GM18907 (cell line): ENCODE measurements at regions not wholly inside any gene's neighbourhood (a gene's known extent, or its start where the extent isn't known, plus 50 kb on each side); places are given as distances from the start of the nearest gene placed in this dataset.

ENCODE experiments used
- ATAC-seq: cut with Tn5 transposase; IDR thresholded peaks from one replicate; pipeline ENCODE4 v1.9.1; 2021; ENCODE audit warnings: mild to moderate bottlenecking, moderate library complexity; ENCODE audit not compliant: unreplicated experiment

GRCh38 chr20:40806929-40807820 is 118.1 kb upstream of the MAFB start:
- ATAC-seq = no peak

- ATAC-seq = no peak
These were observed 118.8 kb upstream of the MAFB start for GRCh38 chr20:40807821-40808170.

DNA sequence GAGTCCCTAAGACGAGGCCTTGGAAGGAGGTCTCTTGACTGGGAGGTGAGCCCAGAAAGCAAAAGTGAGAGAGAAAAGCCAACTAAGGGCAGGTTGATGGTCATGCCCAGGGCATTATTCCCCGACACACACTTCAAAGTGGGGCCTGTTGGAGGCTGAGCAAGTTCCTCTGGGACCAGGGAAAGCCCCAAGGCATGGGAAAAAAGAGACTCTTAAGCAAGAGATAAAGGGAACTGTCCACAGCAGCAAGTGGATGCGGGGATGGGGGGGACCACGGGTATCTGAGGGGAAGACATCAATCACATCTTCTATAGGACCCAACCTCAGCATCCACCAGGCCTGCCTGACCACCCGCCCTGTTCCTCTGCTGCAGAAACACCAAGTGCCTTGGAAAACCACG is 119.9 kb upstream of the MAFB start:
- no peak for ATAC-seq

DNA sequence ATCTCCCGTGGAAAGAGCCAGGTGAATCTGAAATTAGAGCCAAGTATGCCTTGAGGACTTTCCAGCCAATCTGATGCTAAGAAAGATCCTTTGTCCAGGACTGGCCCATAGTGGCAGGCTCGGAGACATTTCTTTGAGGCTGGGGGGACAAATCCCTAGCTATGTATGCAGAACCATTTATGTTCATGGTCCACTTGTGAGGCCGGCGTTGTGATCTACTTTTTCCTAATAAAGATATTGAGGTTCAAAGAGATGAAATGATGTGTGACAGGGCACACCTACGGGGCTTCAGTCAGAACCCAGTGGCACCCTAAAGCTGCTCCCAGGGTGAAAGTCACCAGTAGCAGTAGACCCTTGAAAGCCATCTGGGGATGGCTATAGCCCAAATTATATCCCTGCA is 120.3 kb upstream of the MAFB start:
- ATAC-seq = no peak

DNA sequence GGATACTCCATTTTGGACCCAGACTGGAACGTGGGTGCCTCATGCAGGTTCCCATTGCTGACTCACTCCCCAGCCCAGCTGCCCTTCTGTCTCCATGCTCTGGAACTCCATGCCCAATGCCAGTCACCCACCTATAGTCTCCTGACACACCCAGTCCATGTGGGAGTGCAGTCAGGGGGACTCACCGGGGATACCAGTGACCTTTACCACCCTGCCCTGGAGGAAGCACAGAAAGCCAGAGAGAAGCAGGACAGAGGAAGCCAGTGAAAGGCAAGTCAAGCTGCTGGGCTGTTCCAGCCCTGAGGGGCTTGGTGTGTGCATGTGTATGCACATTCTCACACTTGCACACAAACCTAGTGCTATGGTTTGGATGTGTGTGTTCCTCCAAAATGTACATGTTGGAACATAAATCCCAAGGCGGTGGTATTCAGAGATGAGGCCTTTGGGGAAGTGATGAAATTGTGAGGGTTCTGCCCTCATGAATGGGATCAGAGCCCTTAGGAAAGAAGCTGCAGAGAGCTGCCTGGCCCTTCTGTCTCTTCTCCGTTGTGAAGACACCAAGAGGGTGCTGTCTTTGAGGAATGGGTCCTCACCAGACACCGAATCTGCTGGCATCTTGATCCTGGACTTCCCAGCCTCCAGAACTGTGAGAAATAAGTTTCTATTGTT is 121.4 kb upstream of the MAFB start:
- ATAC-seq = no peak

GRCh38 chr20:40811004-40811403 is 122.0 kb upstream of the MAFB start:
- ATAC-seq = no peak

DNA sequence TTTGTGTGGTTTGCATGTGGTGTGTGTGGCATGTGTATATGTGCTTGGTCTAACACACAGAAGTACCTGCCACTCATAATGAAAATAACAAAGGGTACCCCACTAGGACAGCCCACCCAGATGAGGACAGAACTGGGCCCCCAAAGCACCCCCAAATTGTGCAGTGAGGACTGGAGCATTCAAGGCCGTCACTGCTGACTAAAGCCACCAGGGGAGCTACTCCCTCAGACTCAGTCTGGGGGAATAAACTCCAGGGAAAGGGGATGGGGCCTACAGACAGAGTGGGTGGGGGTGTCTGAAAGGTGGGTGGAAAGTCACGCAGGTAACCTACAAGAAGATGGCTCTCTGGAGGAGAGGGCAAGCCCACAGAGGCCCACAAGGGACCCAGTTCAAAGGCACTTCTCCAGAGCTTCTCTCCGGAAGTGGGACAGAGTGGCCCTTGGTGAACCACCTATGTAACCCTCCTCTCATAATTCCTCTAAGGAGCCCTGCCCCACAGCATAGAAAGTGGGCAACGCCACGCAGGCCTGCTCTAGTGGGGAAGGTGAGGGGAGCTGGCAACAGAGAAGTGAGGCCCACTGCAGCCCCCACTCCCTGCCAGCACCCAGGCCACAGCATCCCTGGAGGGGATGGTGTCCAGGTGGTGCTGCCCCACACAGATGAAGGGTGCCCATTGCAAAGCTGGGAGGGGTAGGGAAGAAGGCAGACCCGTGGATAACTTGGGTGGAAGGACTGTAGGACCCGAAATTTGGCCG is 122.8 kb upstream of the MAFB start:
- ATAC-seq = no peak

GRCh38 chr20:40812415-40812925 is 123.4 kb upstream of the MAFB start:
- ATAC-seq = no peak

GRCh38 chr20:40813029-40813431 is 124.0 kb upstream of the MAFB start:
- no peak for ATAC-seq

DNA sequence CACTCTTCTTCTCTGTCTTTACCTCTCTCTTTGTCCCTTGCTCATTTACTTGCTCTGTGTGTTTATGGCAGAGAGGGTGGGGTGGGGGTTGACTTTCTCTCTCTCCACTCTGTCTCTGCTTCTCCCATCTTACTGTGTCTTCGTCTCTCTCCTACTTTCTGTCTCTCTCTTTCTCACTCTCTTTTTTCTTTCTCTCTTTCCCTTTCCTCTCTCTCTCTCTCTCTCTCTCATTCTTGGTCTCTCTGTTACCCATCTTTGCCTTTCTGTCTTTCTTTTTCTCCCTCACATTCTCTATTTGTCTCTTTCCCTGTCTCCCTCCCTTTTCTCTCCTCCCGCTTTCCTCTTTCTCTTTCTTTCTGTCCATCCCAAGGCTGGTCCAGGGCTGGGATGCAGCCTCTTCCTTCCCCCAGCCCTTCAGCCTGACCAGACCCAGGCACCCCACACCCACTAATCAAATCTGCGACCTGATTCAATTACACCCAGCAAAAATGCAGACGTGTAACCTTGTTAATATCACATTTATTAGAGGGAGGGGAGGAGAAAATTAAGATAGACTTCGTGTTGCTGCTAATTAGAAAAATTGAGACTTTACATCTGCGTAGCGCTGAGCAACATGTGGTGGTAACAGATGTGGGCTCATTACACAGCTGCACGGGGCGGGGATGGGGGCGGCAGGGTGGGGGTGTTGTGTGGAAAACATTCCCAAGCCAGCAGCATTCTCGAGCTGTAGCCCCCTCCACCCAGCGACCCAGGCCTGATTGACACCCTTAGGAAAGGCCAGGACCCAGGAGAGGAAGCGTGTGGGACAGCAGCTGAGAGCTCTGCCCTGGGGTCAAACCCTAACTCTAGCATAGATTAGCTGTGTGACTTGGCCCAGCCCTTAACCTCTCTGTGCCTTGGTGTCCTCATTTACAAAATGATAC is 124.9 kb upstream of the MAFB start:
- no peak for ATAC-seq

DNA sequence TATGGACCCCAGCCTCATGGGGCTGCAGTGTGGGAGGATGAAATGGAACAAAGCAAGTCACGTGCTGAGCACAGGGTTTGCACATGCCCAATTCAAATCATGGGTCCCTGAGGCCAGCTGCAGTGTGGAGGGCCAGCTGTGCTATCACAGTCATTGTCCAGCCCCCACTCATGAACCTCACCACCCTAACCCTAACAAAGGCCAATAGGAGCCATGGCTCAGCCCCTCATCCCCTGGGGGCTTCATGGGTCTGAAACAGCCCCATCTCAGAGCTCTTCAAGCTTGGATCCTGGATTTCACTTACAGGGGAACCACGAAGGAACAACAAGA is 125.6 kb upstream of the MAFB start:
- ATAC-seq = no peak

GRCh38 chr20:40815156-40816038 is 126.4 kb upstream of the MAFB start:
- ATAC-seq = no peak

- ATAC-seq = no peak
These were observed 127.0 kb upstream of the MAFB start for GRCh38 chr20:40816039-40816352.

- no peak for ATAC-seq
These were observed 132.4 kb upstream of the MAFB start for GRCh38 chr20:40821429-40821828.

GRCh38 chr20:40826699-40827098 is 137.7 kb upstream of the MAFB start:
- no peak for ATAC-seq

DNA sequence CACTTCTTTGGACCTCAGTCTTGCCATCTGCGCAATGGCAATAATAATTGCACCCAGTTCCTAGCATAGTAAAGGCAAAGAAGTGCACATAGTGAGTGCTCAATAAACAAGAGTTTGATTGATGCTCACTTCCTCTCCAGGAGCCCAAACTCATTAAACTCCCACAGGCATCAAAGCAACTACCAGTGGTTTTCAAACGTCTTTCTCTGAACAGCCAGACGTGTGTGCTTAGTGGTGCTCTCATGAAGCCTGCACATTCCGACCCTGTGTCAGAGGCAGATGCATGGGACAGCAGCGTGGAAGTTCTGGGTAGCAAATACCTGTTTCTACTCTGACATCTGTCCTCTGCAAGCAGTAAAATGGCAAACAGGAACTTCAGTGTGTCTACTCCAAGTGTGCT is 146.3 kb upstream of the MAFB start:
- no peak for ATAC-seq

GRCh38 chr20:40838509-40838908 is 149.5 kb upstream of the MAFB start:
- no peak for ATAC-seq

GRCh38 chr20:40843251-40843650 is 154.2 kb upstream of the MAFB start:
- no peak for ATAC-seq

DNA sequence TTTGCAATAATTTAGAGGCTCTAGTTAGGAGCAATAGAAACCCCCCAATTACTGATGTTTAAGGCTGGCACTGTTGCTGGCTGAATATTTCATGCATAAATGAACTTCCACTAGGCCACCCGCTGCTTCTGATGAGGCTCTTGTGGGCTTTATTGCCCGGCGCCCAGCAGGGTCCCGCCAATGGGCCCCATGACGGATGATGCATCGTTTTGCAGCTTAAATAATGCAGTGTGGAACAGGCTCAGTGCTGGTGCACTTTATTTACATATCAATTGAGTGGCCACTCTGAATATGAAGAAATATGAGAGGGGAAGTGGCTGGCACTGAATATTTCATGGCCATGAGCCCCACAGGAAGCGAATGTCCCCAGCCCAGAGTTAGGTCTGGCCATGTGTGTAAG is 155.3 kb upstream of the MAFB start:
- no peak for ATAC-seq

- ATAC-seq = no peak
These were observed 159.1 kb upstream of the MAFB start for GRCh38 chr20:40848096-40848495.
